Kidney glomerular epithelial cell (primary cell): ENCODE measurements at regions not wholly inside any gene's neighbourhood (a gene's known extent, or its start where the extent isn't known, plus 50 kb on each side); places are given as distances from the start of the nearest gene placed in this dataset.
"Not testable (repeated sequence)": the region's sequence is repeated elsewhere in the genome, so short reads cannot be mapped to it uniquely, and the experiment has no call there.

ENCODE experiments used
- DNase-seq: peaks from one replicate; lab custom pipeline; 2025; lab: John Stamatoyannopoulos, UW

- no peak for DNase-seq
Measured at GRCh38 chr5:19064094-19064493, 923.9 kb downstream of the CDH18 start.

GRCh38 chr5:19067741-19068140, 920.3 kb downstream of the CDH18 start:
- no peak for DNase-seq

- no peak for DNase-seq
Measured at GRCh38 chr5:19098434-19098833, 889.6 kb downstream of the CDH18 start.

- no peak for DNase-seq
Measured at GRCh38 chr5:19099195-19099594, 888.8 kb downstream of the CDH18 start.

GRCh38 chr5:19104948-19105347, 883.1 kb downstream of the CDH18 start:
- no peak for DNase-seq

- no peak for DNase-seq
Measured at GRCh38 chr5:19122923-19123322, 865.1 kb downstream of the CDH18 start.

GRCh38 chr5:19125956-19126713, 861.9 kb downstream of the CDH18 start:
- DNase-seq, result no peak

GRCh38 chr5:19140276-19140675, 847.7 kb downstream of the CDH18 start:
- DNase-seq, result no peak

- DNase-seq, result not testable (repeated sequence)
Measured at GRCh38 chr5:19141937-19142524, 846.0 kb downstream of the CDH18 start.

GRCh38 chr5:19142713-19143414, 845.1 kb downstream of the CDH18 start:
- DNase-seq, result not testable (repeated sequence)

- no peak for DNase-seq
Measured at GRCh38 chr5:19143935-19144334, 844.1 kb downstream of the CDH18 start.

- DNase-seq, result no peak
Measured at GRCh38 chr5:19169426-19169825, 818.6 kb downstream of the CDH18 start.

GRCh38 chr5:19172926-19173470, 815.0 kb downstream of the CDH18 start:
- no peak for DNase-seq

- DNase-seq, result no peak
Measured at GRCh38 chr5:19175776-19176570, 812.0 kb downstream of the CDH18 start.

GRCh38 chr5:19179571-19179970, 808.4 kb downstream of the CDH18 start:
- DNase-seq, result no peak

GRCh38 chr5:19189176-19189575, 798.8 kb downstream of the CDH18 start:
- DNase-seq, result no peak

- no peak for DNase-seq
Measured at GRCh38 chr5:19193631-19194030, 794.4 kb downstream of the CDH18 start.

- no peak for DNase-seq
Measured at GRCh38 chr5:19196631-19197030, 791.4 kb downstream of the CDH18 start.

GRCh38 chr5:19200251-19200650, 787.7 kb downstream of the CDH18 start:
- no peak for DNase-seq

- no peak for DNase-seq
Measured at GRCh38 chr5:19208397-19208796, 779.6 kb downstream of the CDH18 start.

- DNase-seq, result no peak
Measured at GRCh38 chr5:19210886-19211285, 777.1 kb downstream of the CDH18 start.
